Trophoblast cell (in vitro differentiated cells and primary cell): ENCODE measurements at regions not wholly inside any gene's neighbourhood (a gene's known extent, or its start where the extent isn't known, plus 50 kb on each side); places are given as distances from the start of the nearest gene placed in this dataset.

Experiments
- DNase-seq, 2 donors: peaks; one replicate each; pipeline ENCODE4 v3.0.0-alpha.2; 2016
- H2AFZ ChIP-seq: 2 replicates; pipeline ENCODE4 v1.6.1; 2013; ENCODE audit warnings: low read length, moderate library complexity, mild to moderate bottlenecking; ENCODE audit not compliant: insufficient read depth, poor library complexity
- H2AK5ac ChIP-seq: 2 replicates; pipeline ENCODE4 v1.6.1; 2013; ENCODE audit warnings: mild to moderate bottlenecking, low read length
- H2BK120ac ChIP-seq: 2 replicates; pipeline ENCODE4 v1.6.1; 2013; ENCODE audit warnings: low read length, mild to moderate bottlenecking, moderate library complexity; ENCODE audit not compliant: insufficient read depth, poor library complexity
- H2BK12ac ChIP-seq: 2 replicates; pipeline ENCODE4 v1.6.1; 2013; ENCODE audit warnings: mild to moderate bottlenecking, low read length, moderate library complexity
- H2BK5ac ChIP-seq: 2 replicates; pipeline ENCODE4 v1.6.1; 2013; ENCODE audit warnings: low read length, low read depth, moderate library complexity, mild to moderate bottlenecking; ENCODE audit not compliant: poor library complexity
- H3K14ac ChIP-seq: 2 replicates; pipeline ENCODE4 v1.6.1; 2013; ENCODE audit warnings: mild to moderate bottlenecking, low read length
- H3K18ac ChIP-seq: 2 replicates; pipeline ENCODE4 v1.6.1; 2013; ENCODE audit warnings: mild to moderate bottlenecking, low read length
- H3K23ac ChIP-seq: 2 replicates; pipeline ENCODE4 v1.6.1; 2013; ENCODE audit warnings: low read length
- H3K27ac ChIP-seq: 2 replicates; pipeline ENCODE4 v1.5.1; 2013; ENCODE audit warnings: low read depth, mild to moderate bottlenecking, inconsistent platforms, low read length, moderate library complexity
- H3K27me3 ChIP-seq: 2 replicates; pipeline ENCODE4 v1.6.1; 2013; ENCODE audit warnings: inconsistent platforms, mild to moderate bottlenecking, low read length, moderate library complexity; ENCODE audit not compliant: insufficient read depth
- H3K36me3 ChIP-seq, 2 experiments: 1 replicate in 1 of 2; 2 replicates in 1 of 2; pipeline ENCODE4 v1.6.1; 2013; ENCODE audit warnings: low read length in 2 of 2, mild to moderate bottlenecking in 2 of 2, moderate library complexity in 1 of 2; ENCODE audit not compliant: insufficient read depth in 2 of 2, control insufficient read depth in 1 of 2
- H3K4ac ChIP-seq: 2 replicates; pipeline ENCODE4 v1.6.1; 2013; ENCODE audit warnings: low read depth, mild to moderate bottlenecking, low read length, moderate library complexity
- H3K4me1 ChIP-seq, 2 experiments: 1 replicate in 1 of 2; 2 replicates in 1 of 2; pipeline ENCODE4 v1.6.1; 2013; ENCODE audit warnings: low read length in 2 of 2, mild to moderate bottlenecking in 2 of 2, moderate library complexity in 1 of 2; ENCODE audit not compliant: insufficient read depth in 2 of 2, control insufficient read depth in 1 of 2
- H3K4me2 ChIP-seq: 2 replicates; pipeline ENCODE4 v1.6.1; 2013; ENCODE audit warnings: inconsistent platforms, mild to moderate bottlenecking, low read length, moderate library complexity
- H3K4me3 ChIP-seq: 2 replicates; pipeline ENCODE4 v1.5.1; 2013; ENCODE audit warnings: mild to moderate bottlenecking, low read depth, low read length, inconsistent platforms
- H3K79me1 ChIP-seq: one replicate; pipeline ENCODE4 v1.6.1; 2013; ENCODE audit warnings: low read length
- H3K79me2 ChIP-seq: 2 replicates; pipeline ENCODE4 v1.6.1; 2013; ENCODE audit warnings: low read length, mild to moderate bottlenecking; ENCODE audit not compliant: control insufficient read depth, insufficient read depth, poor library complexity
- H3K9ac ChIP-seq: 2 replicates; pipeline ENCODE4 v1.6.1; 2013; ENCODE audit warnings: mild to moderate bottlenecking, low read length
- H3K9me3 ChIP-seq: 2 replicates; pipeline ENCODE4 v1.6.1; 2013; ENCODE audit warnings: low read depth, mild to moderate bottlenecking, control low read depth, inconsistent platforms, low read length; ENCODE audit not compliant: insufficient read depth
- H4K12ac ChIP-seq: 2 replicates; pipeline ENCODE4 v1.6.1; 2013; ENCODE audit warnings: low read depth, mild to moderate bottlenecking, low read length, moderate library complexity
- H4K8ac ChIP-seq: 2 replicates; pipeline ENCODE4 v1.6.1; 2013; ENCODE audit warnings: low read depth, mild to moderate bottlenecking, low read length, moderate library complexity
- H4K91ac ChIP-seq: one replicate; pipeline ENCODE4 v1.6.1; 2013; ENCODE audit warnings: low read depth, mild to moderate bottlenecking, low read length, moderate library complexity
- WGBS: extraction: QIAGEN DNeasy Blood & Tissue Kit; methylation state at CpG from one replicate; pipeline ENCODE4 v1.1.7; 2013; ENCODE audit warnings: missing lambda C conversion rate; ENCODE audit not compliant: insufficient read length, insufficient coverage; ENCODE audit errors: extremely low coverage; 5-methylcytosine and 5-hydroxymethylcytosine counted together

GRCh38 chr10:35751347-35751746 lies 109.3 kb upstream of the FZD8 start:
- Histone ChIP-seq H2BK5ac (no peak overlapping the region), H3K9ac (no peak overlapping the region), H3K4me2 (no peak overlapping the region), H3K23ac (no peak overlapping the region), H3K4ac (no peak overlapping the region), H3K27me3 (no peaks in the 10 kb centered on the region), H3K4me1 (no peaks in the 10 kb centered on the region), H3K9me3 (no peaks in the 10 kb centered on the region), H3K79me2 (no peaks in the 10 kb centered on the region), H2BK12ac (no peak overlapping the region), H3K18ac (no peak overlapping the region), H4K8ac (no peak overlapping the region), H4K91ac (no peak overlapping the region), H4K12ac (no peak overlapping the region), H3K4me3 (no peak overlapping the region), H3K14ac (no peak overlapping the region), H2AFZ (no peak overlapping the region), H2BK120ac (no peak overlapping the region), H3K36me3 (no peaks in the 10 kb centered on the region), H3K79me1 (no peaks in the 10 kb centered on the region), H2AK5ac (no peak overlapping the region), H3K27ac (no peak overlapping the region)
- no CpG with 5 or more reads among the region's 2 CpGs for WGBS
- DNase-seq: no peak

- no CpG with 5 or more reads among the region's 6 CpGs for WGBS
- H3K27me3 ChIP-seq: no peaks in the 10 kb centered on the region
- H3K4ac ChIP-seq: no peak overlapping the region
- H3K18ac ChIP-seq: no peak overlapping the region
- H2AK5ac ChIP-seq: no peak overlapping the region
- no peak overlapping the region for H3K27ac ChIP-seq
- H4K8ac ChIP-seq: no peak overlapping the region
- H3K9me3 ChIP-seq: no peaks in the 10 kb centered on the region
- H2AFZ ChIP-seq: no peak overlapping the region
- no peak overlapping the region for H3K23ac ChIP-seq
- no peak overlapping the region for H3K4me3 ChIP-seq
- H3K14ac ChIP-seq: no peak overlapping the region
- H4K91ac ChIP-seq: no peak overlapping the region
- no peak overlapping the region for H2BK120ac ChIP-seq
- no peaks in the 10 kb centered on the region for H3K4me1 ChIP-seq
- H3K79me1 ChIP-seq: no peaks in the 10 kb centered on the region
- H4K12ac ChIP-seq: no peak overlapping the region
- DNase-seq: no peak
- no peak overlapping the region for H3K9ac ChIP-seq
- H3K36me3 ChIP-seq: no peaks in the 10 kb centered on the region
- H2BK5ac ChIP-seq: no peak overlapping the region
- H3K79me2 ChIP-seq: no peaks in the 10 kb centered on the region
- no peak overlapping the region for H3K4me2 ChIP-seq
- H2BK12ac ChIP-seq: no peak overlapping the region
Measured at GRCh38 chr10:35749230-35749629, 107.1 kb upstream of the FZD8 start.

GRCh38 chr10:35745617-35746403 lies 103.7 kb upstream of the FZD8 start:
- Histone ChIP-seq H3K4me1 (no peaks in the 10 kb centered on the region), H4K12ac (no peak overlapping the region), H2AK5ac (no peak overlapping the region), H3K4me2 (no peak overlapping the region), H2BK120ac (no peak overlapping the region), H2BK12ac (no peak overlapping the region), H3K4me3 (no peak overlapping the region), H2BK5ac (no peak overlapping the region), H3K36me3 (no peaks in the 10 kb centered on the region), H3K79me1 (no peaks in the 10 kb centered on the region), H3K14ac (no peak overlapping the region), H3K9me3 (no peaks in the 10 kb centered on the region), H3K9ac (no peak overlapping the region), H3K23ac (no peak overlapping the region), H4K91ac (no peak overlapping the region), H3K4ac (no peak overlapping the region), H4K8ac (no peak overlapping the region), H2AFZ (no peak overlapping the region), H3K27me3 (no peaks in the 10 kb centered on the region), H3K18ac (no peak overlapping the region), H3K27ac (no peak overlapping the region), H3K79me2 (no peaks in the 10 kb centered on the region)
- WGBS: no CpG with 5 or more reads among the region's 4 CpGs
- DNase-seq: no peak

GRCh38 chr10:35743851-35744250 lies 101.8 kb upstream of the FZD8 start:
- no CpG with 5 or more reads among the region's 2 CpGs for WGBS
- Histone ChIP-seq H2BK120ac (no peak overlapping the region), H3K27me3 (no peaks in the 10 kb centered on the region)

More at GRCh38 chr10:35743851-35744250, 101.8 kb upstream of the FZD8 start:
- no peak overlapping the region for H3K4ac ChIP-seq
- no peaks in the 10 kb centered on the region for H3K9me3 ChIP-seq
- H3K79me2 ChIP-seq: no peaks in the 10 kb centered on the region
- no peak overlapping the region for H3K4me3 ChIP-seq
- no peaks in the 10 kb centered on the region for H3K4me1 ChIP-seq
- H3K27ac ChIP-seq: no peak overlapping the region
- no peak overlapping the region for H3K18ac ChIP-seq
- no peaks in the 10 kb centered on the region for H3K36me3 ChIP-seq
- no peak overlapping the region for H4K12ac ChIP-seq
- H4K91ac ChIP-seq: no peak overlapping the region
- no peak overlapping the region for H3K23ac ChIP-seq
- no peak for DNase-seq
- H3K79me1 ChIP-seq: no peaks in the 10 kb centered on the region
- H2AFZ ChIP-seq: no peak overlapping the region
- no peak overlapping the region for H3K14ac ChIP-seq
- no peak overlapping the region for H4K8ac ChIP-seq
- H2BK5ac ChIP-seq: no peak overlapping the region
- H2AK5ac ChIP-seq: no peak overlapping the region
- no peak overlapping the region for H3K9ac ChIP-seq
- no peak overlapping the region for H3K4me2 ChIP-seq
- H2BK12ac ChIP-seq: no peak overlapping the region
